ENCODE measurements at regions not wholly inside any gene's neighbourhood (a gene's known extent, or its start where the extent isn't known, plus 50 kb on each side); places are given as distances from the start of the nearest gene placed in this dataset.

DNA sequence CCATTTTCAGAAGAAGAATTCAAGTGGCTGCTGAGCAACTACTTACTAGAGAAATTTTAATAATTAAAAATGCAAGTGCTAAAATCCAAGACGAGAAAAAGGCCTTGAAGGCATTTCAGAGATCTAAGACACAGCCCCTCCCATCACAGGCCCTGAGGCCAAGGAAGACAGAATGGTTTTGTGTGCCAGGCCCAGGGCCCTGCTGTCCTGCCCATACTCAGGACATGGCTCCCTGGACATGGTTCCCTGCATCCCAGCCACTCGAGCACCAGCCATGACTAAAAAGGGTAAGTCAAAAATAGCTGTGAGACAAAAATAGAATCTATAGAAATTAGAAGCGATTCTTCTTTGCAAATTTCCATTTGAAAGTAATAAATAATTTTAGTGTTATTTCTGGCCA is 364.9 kb downstream of the COL12A1 start:
- H3K36me3 ChIP-seq = no peaks in the 10 kb centered on the region
- no peak overlapping the region for H3K4me3 ChIP-seq
- no peaks in the 10 kb centered on the region for H3K4me1 ChIP-seq
- TF ChIP-seq, protein P1, sequence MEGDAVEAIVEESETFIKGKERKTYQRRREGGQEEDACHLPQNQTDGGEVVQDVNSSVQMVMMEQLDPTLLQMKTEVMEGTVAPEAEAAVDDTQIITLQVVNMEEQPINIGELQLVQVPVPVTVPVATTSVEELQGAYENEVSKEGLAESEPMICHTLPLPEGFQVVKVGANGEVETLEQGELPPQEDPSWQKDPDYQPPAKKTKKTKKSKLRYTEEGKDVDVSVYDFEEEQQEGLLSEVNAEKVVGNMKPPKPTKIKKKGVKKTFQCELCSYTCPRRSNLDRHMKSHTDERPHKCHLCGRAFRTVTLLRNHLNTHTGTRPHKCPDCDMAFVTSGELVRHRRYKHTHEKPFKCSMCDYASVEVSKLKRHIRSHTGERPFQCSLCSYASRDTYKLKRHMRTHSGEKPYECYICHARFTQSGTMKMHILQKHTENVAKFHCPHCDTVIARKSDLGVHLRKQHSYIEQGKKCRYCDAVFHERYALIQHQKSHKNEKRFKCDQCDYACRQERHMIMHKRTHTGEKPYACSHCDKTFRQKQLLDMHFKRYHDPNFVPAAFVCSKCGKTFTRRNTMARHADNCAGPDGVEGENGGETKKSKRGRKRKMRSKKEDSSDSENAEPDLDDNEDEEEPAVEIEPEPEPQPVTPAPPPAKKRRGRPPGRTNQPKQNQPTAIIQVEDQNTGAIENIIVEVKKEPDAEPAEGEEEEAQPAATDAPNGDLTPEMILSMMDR (IDR thresholded peaks at IDR 0.05) = no peak
- TF ChIP-seq POLR2A (IDR thresholded peaks at IDR 0.05) = no peak
- no peaks in the 10 kb centered on the region for H3K27me3 ChIP-seq
- intact Hi-C loops (cut with DNase I) = no loop called here
- DNase-seq = no peak
- 68 to 70% methylated on average over 3 of the region's 3 CpGs for WGBS, 2 donors
- peaks cover 0 to 7% (median 0%) of the 10 kb centered on the region in 3 donors for H3K9me3 ChIP-seq
- no peak overlapping the region for H3K27ac ChIP-seq

DNA sequence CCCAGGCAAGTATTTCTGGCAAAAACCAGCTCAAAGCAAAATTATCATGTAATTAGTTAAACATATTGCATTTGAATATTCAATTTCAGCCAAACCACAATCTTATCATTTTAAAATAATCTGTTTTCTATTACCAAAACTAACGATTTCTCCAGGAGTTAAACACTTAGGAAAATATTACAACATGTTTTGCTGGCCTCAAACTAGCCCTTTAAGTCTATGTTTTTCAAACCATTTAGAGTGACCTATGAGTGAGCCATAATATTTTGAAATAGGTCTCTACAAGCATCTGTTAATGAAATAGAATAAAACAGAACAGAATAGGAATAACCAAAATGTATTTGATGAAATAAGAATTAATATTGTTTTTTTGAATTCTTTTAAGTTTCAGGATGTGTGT is 370.9 kb downstream of the COL12A1 start:
- Histone ChIP-seq H3K27ac (no peak overlapping the region), H3K9me3 (no peaks in the 10 kb centered on the region), H3K4me3 (no peak overlapping the region), H3K4me1 (no peaks in the 10 kb centered on the region), H3K36me3 (no peaks in the 10 kb centered on the region), H3K27me3 (no peaks in the 10 kb centered on the region)
- intact Hi-C loops (cut with DNase I) = no loop called here
- whole genome bisulfite sequencing, 2 donors = 28 to 46% methylated on average over 1 of the region's 1 CpG
- no peak for TF ChIP-seq POLR2A (IDR thresholded peaks at IDR 0.05)
- TF ChIP-seq, protein P1 (IDR thresholded peaks at IDR 0.05) = no peak
- no peak for DNase-seq

DNA sequence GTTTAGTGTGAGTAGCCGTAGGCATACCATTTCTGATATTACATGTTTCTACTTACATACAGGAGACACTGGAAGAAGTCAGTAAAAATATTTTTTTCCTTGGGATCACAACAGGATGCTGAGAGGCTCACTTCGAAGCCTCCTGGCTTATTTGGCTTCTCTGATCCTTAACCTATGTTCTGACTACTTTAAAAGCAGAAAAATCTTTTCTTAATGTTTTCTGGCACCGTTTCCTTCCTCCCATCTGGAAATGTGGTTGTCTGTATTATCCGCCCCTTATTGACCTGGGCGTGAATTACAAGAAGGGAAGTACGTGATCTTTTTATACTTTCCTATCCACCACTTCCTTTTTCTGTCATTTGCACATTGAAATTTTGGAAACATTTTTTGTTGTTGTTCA is 379.6 kb downstream of the COL12A1 start:
- Histone ChIP-seq H3K4me3 (no peak overlapping the region), H3K4me1 (no peaks in the 10 kb centered on the region), H3K36me3 (no peaks in the 10 kb centered on the region), H3K27ac (no peak overlapping the region), H3K27me3 (no peaks in the 10 kb centered on the region), H3K9me3 (peaks cover 0 to 1% (median 0%) of the 10 kb centered on the region in 3 donors)
- WGBS, 2 donors = 38 to 61% methylated on average over 6 of the region's 6 CpGs
- TF ChIP-seq, protein P1 (IDR thresholded peaks at IDR 0.05) = no peak
- TF ChIP-seq POLR2A (IDR thresholded peaks at IDR 0.05) = no peak
- intact Hi-C loops (cut with DNase I) = no loop called here
- DNase-seq = no peak

DNA sequence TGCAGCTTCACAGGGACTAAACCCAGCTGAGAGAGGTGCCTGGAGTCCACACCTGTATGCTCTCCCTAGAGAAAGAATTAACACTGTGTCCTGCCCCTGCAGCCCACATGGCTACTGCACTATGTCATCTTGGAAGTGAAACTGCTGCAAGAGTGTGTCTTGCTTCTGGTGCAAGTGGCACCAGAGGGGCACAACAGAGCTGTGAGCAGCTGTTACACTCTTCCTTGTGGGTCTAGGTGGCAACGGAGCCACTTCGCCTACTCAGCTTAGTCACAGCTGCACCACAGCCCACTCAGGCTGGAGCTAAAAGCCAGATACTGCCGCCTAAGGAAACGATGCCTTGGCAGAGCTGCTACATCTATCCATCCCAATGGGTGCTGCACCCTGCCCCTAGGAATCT is 391.4 kb downstream of the COL12A1 start:
- no peak for DNase-seq
- intact Hi-C loops (cut with DNase I) = no loop called here
- WGBS, 2 donors = 64 to 69% methylated on average over 3 of the region's 4 CpGs

DNA sequence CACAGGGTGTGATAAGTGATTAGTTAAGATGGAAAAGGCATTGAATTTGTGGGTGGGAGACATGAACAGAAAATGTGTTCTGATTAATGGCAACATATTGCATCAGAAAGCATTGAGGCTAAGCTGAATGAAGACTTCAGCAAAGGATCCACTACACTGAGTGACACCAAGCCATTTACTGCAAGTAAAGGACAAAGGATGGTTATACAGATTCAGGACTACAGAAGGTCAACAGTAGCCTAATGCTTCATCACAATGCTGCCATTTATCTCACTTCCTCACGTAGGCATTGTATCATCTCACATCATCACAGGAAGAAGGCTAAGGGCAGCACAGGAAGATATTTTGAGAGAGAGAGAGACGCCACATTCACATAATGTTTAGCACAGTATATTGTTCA is 398.2 kb downstream of the COL12A1 start:
- Histone ChIP-seq H3K9me3 (no peaks in the 10 kb centered on the region), H3K27me3 (no peaks in the 10 kb centered on the region), H3K4me1 (no peaks in the 10 kb centered on the region), H3K4me3 (no peak overlapping the region), H3K36me3 (no peaks in the 10 kb centered on the region), H3K27ac (no peak overlapping the region)
- TF ChIP-seq, protein P1 (IDR thresholded peaks at IDR 0.05) = no peak
- no peak for TF ChIP-seq POLR2A (IDR thresholded peaks at IDR 0.05)
- DNase-seq = no peak
- WGBS, 2 donors = 71 to 76% methylated on average over 2 of the region's 2 CpGs
- intact Hi-C loops (cut with DNase I) = no loop called here

More for the DNA sequence above, 391.4 kb downstream of the COL12A1 start:
- TF ChIP-seq, protein P1 (IDR thresholded peaks at IDR 0.05) = no peak
- TF ChIP-seq POLR2A (IDR thresholded peaks at IDR 0.05) = no peak
- H3K9me3 ChIP-seq = no peaks in the 10 kb centered on the region
- no peaks in the 10 kb centered on the region for H3K36me3 ChIP-seq
- H3K27me3 ChIP-seq = no peaks in the 10 kb centered on the region
- no peak overlapping the region for H3K4me3 ChIP-seq
- H3K4me1 ChIP-seq = no peaks in the 10 kb centered on the region
- H3K27ac ChIP-seq = no peak overlapping the region
